H1 (cell line): ENCODE measurements at regions not wholly inside any gene's neighbourhood (a gene's known extent, or its start where the extent isn't known, plus 50 kb on each side); places are given as distances from the start of the nearest gene placed in this dataset.

Source experiments
- CTCF ChIA-PET: fragments of 300-600 bp; sonication (Branson Sonifier 250); formaldehyde crosslinking; loops from one replicate; lab custom pipeline; 2021; ENCODE audit not compliant: partially characterized antibody; lab: Charles Lee
- POLR2A ChIA-PET: fragments of 300-600 bp; sonication (Branson Sonifier 250); formaldehyde crosslinking; loops from one replicate; lab custom pipeline; 2021; ENCODE audit warnings: inconsistent platforms; ENCODE audit not compliant: partially characterized antibody; lab: Charles Lee
- DNase-seq, 2 experiments: peaks; one replicate each; pipeline versions ENCODE4 v3.0.0 to v3.0.0-alpha.2; 2010 to 2022; ENCODE audit warnings: low spot score in 2 of 2, low read depth in 1 of 2, mixed read lengths in 1 of 2
- FAIRE-seq: peaks from 2 replicates; lab custom pipeline; 2011; peaks lifted over from hg19 to GRCh38; lab: Jason Lieb, UNC
- H2AFZ ChIP-seq: 2 replicates; pipeline ENCODE4 v1.8.1; 2012; ENCODE audit warnings: low read length, inconsistent platforms
- H2AK5ac ChIP-seq: 2 replicates; pipeline ENCODE4 v1.6.1; 2013; ENCODE audit warnings: low read depth, low read length
- H2BK120ac ChIP-seq: replicated peaks from 2 replicates; pipeline ENCODE3; 2013; ENCODE audit warnings: low read depth, low read length, inconsistent platforms
- H2BK12ac ChIP-seq: 2 replicates; pipeline ENCODE4 v1.6.1; 2013; ENCODE audit warnings: low read depth, low read length
- H2BK15ac ChIP-seq: 2 replicates; pipeline ENCODE4 v1.6.1; 2013; ENCODE audit warnings: low read length
- H2BK20ac ChIP-seq: 2 replicates; pipeline ENCODE4 v1.6.1; 2013; ENCODE audit warnings: low read length
- H2BK5ac ChIP-seq: 2 replicates; pipeline ENCODE4 v1.6.1; 2013; ENCODE audit warnings: low read depth, low read length
- H3K14ac ChIP-seq: 2 replicates; pipeline ENCODE4 v1.6.1; 2013; ENCODE audit warnings: inconsistent platforms; ENCODE audit not compliant: insufficient read length
- H3K18ac ChIP-seq: 2 replicates; pipeline ENCODE4 v1.6.1; 2013; ENCODE audit warnings: low read length; ENCODE audit errors: extremely low read depth
- H3K23ac ChIP-seq: 2 replicates; pipeline ENCODE4 v1.6.1; 2013; ENCODE audit warnings: inconsistent platforms; ENCODE audit not compliant: insufficient read length
- H3K23me2 ChIP-seq: 2 replicates; pipeline ENCODE4 v1.6.1; 2013; ENCODE audit warnings: low read depth, low read length
- H3K27ac ChIP-seq: 2 replicates; pipeline ENCODE4 v1.6.1; 2011; ENCODE audit warnings: low read depth, low read length, inconsistent platforms
- H3K27me3 ChIP-seq, 4 experiments: replicated peaks in 1 of 4; 1 replicate in 1 of 4; 2 replicates in 3 of 4; pipeline versions ENCODE4 v1.6.1 to v1.8.1; 2011 to 2013; ENCODE audit warnings: low read length in 3 of 4, mild to moderate bottlenecking in 3 of 4, inconsistent platforms in 2 of 4, mixed read lengths in 2 of 4, moderate library complexity in 1 of 4; ENCODE audit not compliant: control insufficient read depth in 3 of 4, insufficient read depth in 3 of 4; ENCODE audit errors: extremely low read depth in 1 of 4
- H3K36me3 ChIP-seq, 4 experiments: 2 replicates each; pipeline versions ENCODE4 v1.6.1 to v1.8.1; 2011 to 2013; ENCODE audit warnings: mild to moderate bottlenecking in 4 of 4, low read length in 3 of 4, moderate library complexity in 2 of 4, control low read depth in 1 of 4, inconsistent platforms in 1 of 4; ENCODE audit not compliant: insufficient read depth in 4 of 4, control insufficient read depth in 2 of 4
- H3K4ac ChIP-seq: replicated peaks from 2 replicates; pipeline ENCODE3; 2013; ENCODE audit warnings: low read length, low read depth, mixed read lengths, inconsistent platforms; ENCODE audit not compliant: insufficient read length
- H3K4me1 ChIP-seq, 4 experiments: replicated peaks in 1 of 4; 1 replicate in 1 of 4; 2 replicates in 3 of 4; pipeline versions ENCODE4 v1.6.1 to v1.8.1; 2011 to 2013; ENCODE audit warnings: low read length in 3 of 4, inconsistent platforms in 2 of 4, mixed read lengths in 1 of 4; ENCODE audit not compliant: insufficient read depth in 4 of 4, control insufficient read depth in 3 of 4
- H3K4me2 ChIP-seq, 2 experiments: 2 replicates each; pipeline versions ENCODE4 v1.6.1 to v1.8.1; 2011 to 2013; ENCODE audit warnings: low read depth in 2 of 2, low read length in 2 of 2, control low read depth in 1 of 2, inconsistent platforms in 1 of 2, mild to moderate bottlenecking in 1 of 2; ENCODE audit not compliant: insufficient read depth in 1 of 2
- H3K4me3 ChIP-seq, 4 experiments: fragments of 200-600, 300-600 bp in 1 of 4; sonication (generic), shearing (Covaris generic), sonication (Bioruptor Twin) in 1 of 4; 2 replicates each; pipeline versions ENCODE4 v1.5.1 to v1.8.1; 2011 to 2016; ENCODE audit warnings: low read length in 4 of 4, low read depth in 3 of 4, control low read depth in 2 of 4, inconsistent platforms in 2 of 4, mild to moderate bottlenecking in 2 of 4, mixed read lengths in 1 of 4, moderate library complexity in 1 of 4; ENCODE audit not compliant: insufficient read depth in 2 of 4; ENCODE audit errors: extremely low read depth in 1 of 4
- H3K56ac ChIP-seq: replicated peaks from 2 replicates; pipeline ENCODE3; 2013; ENCODE audit warnings: low read depth, mild to moderate bottlenecking, mixed read lengths, low read length, inconsistent platforms; ENCODE audit not compliant: insufficient read length
- H3K79me1 ChIP-seq: 2 replicates; pipeline ENCODE4 v1.6.1; 2013; ENCODE audit warnings: low read depth, low read length, control low read depth
- H3K79me2 ChIP-seq, 2 experiments: 2 replicates each; pipeline versions ENCODE4 v1.6.1 to v1.8.1; 2012 to 2013; ENCODE audit warnings: low read length in 2 of 2, mild to moderate bottlenecking in 2 of 2, inconsistent platforms in 1 of 2; ENCODE audit not compliant: insufficient read depth in 2 of 2, control insufficient read depth in 1 of 2
- H3K9ac ChIP-seq, 4 experiments: replicated peaks in 1 of 4; 1 replicate in 1 of 4; 2 replicates in 3 of 4; pipeline versions ENCODE4 v1.6.1 to v1.8.1; 2011 to 2013; ENCODE audit warnings: low read depth in 3 of 4, low read length in 3 of 4, control low read depth in 2 of 4, mild to moderate bottlenecking in 2 of 4, moderate library complexity in 2 of 4, inconsistent platforms in 1 of 4; ENCODE audit errors: extremely low read depth in 1 of 4
- H3K9me3 ChIP-seq, 2 experiments: 2 replicates each; pipeline versions ENCODE4 v1.6.1 to v1.8.1; 2012 to 2013; ENCODE audit warnings: mild to moderate bottlenecking in 2 of 2, moderate library complexity in 2 of 2, control low read depth in 1 of 2, inconsistent platforms in 1 of 2, low read depth in 1 of 2, low read length in 1 of 2, mixed read lengths in 1 of 2; ENCODE audit not compliant: insufficient read depth in 2 of 2
- H4K20me1 ChIP-seq, 2 experiments: replicated peaks in 1 of 2; 2 replicates each; pipeline versions ENCODE3 to v1.8.1; 2011 to 2013; ENCODE audit warnings: inconsistent platforms in 2 of 2, low read length in 2 of 2, mild to moderate bottlenecking in 1 of 2; ENCODE audit not compliant: insufficient read depth in 2 of 2, control insufficient read depth in 1 of 2
- H4K5ac ChIP-seq: 2 replicates; pipeline ENCODE4 v1.6.1; 2013; ENCODE audit warnings: low read length, low read depth, mixed read lengths, inconsistent platforms; ENCODE audit not compliant: insufficient read length
- H4K8ac ChIP-seq: 2 replicates; pipeline ENCODE4 v1.8.0; 2013; ENCODE audit warnings: mild to moderate bottlenecking, moderate library complexity, low read length, inconsistent platforms; ENCODE audit not compliant: insufficient read depth; ENCODE audit errors: extremely low read depth
- H4K91ac ChIP-seq: replicated peaks from 2 replicates; pipeline ENCODE3; 2013; ENCODE audit warnings: low read length, mixed read lengths, inconsistent platforms; ENCODE audit not compliant: insufficient read length
- EGR1 ChIP-seq: IDR thresholded peaks from 2 replicates; pipeline ENCODE4 v1.6.1; 2011; ENCODE audit warnings: low read depth, low read length, borderline replicate concordance
- KDM5A ChIP-seq: fragments of 200-600 bp; IDR thresholded peaks from 2 replicates; pipeline ENCODE4 v1.7.1; 2012; ENCODE audit warnings: mild to moderate bottlenecking, low read length, inconsistent platforms, mixed read lengths
- TAF1 ChIP-seq: IDR thresholded peaks from 2 replicates; pipeline ENCODE4 v1.6.1; 2011; ENCODE audit warnings: mild to moderate bottlenecking, low read depth, low read length
- WGBS, 2 experiments: shearing (Covaris generic) in 1 of 2; methylation state at CpG; one replicate each; pipeline versions ENCODE4 v1.1.6 to v1.1.7; 2013 to 2015; ENCODE audit warnings: low lambda C conversion rate in 2 of 2, mixed read lengths in 2 of 2, inconsistent platforms in 1 of 2, low coverage in 1 of 2, missing lambda C conversion rate in 1 of 2; ENCODE audit not compliant: insufficient replicate concordance in 2 of 2, insufficient coverage in 1 of 2, insufficient read length in 1 of 2; ENCODE audit errors: extremely low coverage in 1 of 2, missing lambda C conversion rate in 1 of 2; 5-methylcytosine and 5-hydroxymethylcytosine counted together

GRCh38 chrX:130995439-130995838, 62.7 kb upstream of the ARHGAP36 start:
- Histone ChIP-seq H3K36me3 (no peaks in the 10 kb centered on the region), H4K20me1 (no peaks in the 10 kb centered on the region), H4K5ac (no peak overlapping the region), H3K23me2 (no peaks in the 10 kb centered on the region), H3K14ac (no peak overlapping the region), H3K27me3 (no peaks in the 10 kb centered on the region), H3K9me3 (no peaks in the 10 kb centered on the region), H2BK20ac (no peak overlapping the region), H2AK5ac (no peak overlapping the region), H4K8ac (no peak overlapping the region), H3K4me3 (no peak overlapping the region), H2BK5ac (no peak overlapping the region), H3K23ac (no peak overlapping the region), H2BK12ac (no peak overlapping the region), H2BK120ac (no peak overlapping the region), H3K4me2 (no peak overlapping the region), H3K9ac (no peak overlapping the region), H3K27ac (no peak overlapping the region), H3K4ac (no peak overlapping the region), H3K4me1 (no peaks in the 10 kb centered on the region), H3K79me1 (no peaks in the 10 kb centered on the region), H3K56ac (no peak overlapping the region), H2BK15ac (no peak overlapping the region), H3K18ac (no peak overlapping the region), H3K79me2 (no peaks in the 10 kb centered on the region), H4K91ac (no peak overlapping the region)
- WGBS, 2 experiments = 69% methylated on average over 3 of the region's 3 CpGs; no CpG with 5 or more reads in 1 of the 2 experiments
- no peak for DNase-seq
- POLR2A ChIA-PET = no interaction called here
- CTCF ChIA-PET = interaction anchor here (0.7 to 2.7 kb wide), 22 partner anchors 11 to 681 kb away, joined by 3 to 18 read pairs (median 4); no protein-coding TSS in a partner anchor
- no peak for TF ChIP-seq TAF1
- no peak for TF ChIP-seq EGR1
- TF ChIP-seq KDM5A = no peak
- TF ChIP-seq, all 59 proteins: peak for 0
- no peak for FAIRE-seq
- H2AFZ ChIP-seq = no peak overlapping the region
